IMR-90 (cell line): ENCODE measurements at regions not wholly inside any gene's neighbourhood (a gene's known extent, or its start where the extent isn't known, plus 50 kb on each side); places are given as distances from the start of the nearest gene placed in this dataset.

Experiments used
- ATAC-seq: fragments of 200-7000 bp; cut with Tn5 transposase; 2 replicates; pipeline ENCODE4 v1.9.1; 2020; ENCODE audit warnings: low read depth, mild to moderate bottlenecking, moderate library complexity
- BruUV-seq: library from RNA; stranded (reverse); fragments of 400-500 nt; replicated peaks from 2 replicates; lab custom pipeline; 2021; lab: Mats Ljungman, UMichigan
- CTCF ChIA-PET: fragments of 300-600 bp; formaldehyde crosslinking; extraction: SDS; loops from one replicate; lab custom pipeline; 2021; ENCODE audit warnings: antibody characterized with exemption; lab: Yijun Ruan, JAX
- POLR2A ChIA-PET: fragments of 300-600 bp; sonication (Branson Sonifier 250); formaldehyde crosslinking; loops from one replicate; lab custom pipeline; 2022; ENCODE audit warnings: antibody characterized with exemption; ENCODE audit not compliant: unreplicated experiment; lab: Charles Lee
- DNase-seq: peaks from one replicate; pipeline ENCODE4 v3.0.0; 2013
- H2AFZ ChIP-seq: replicated peaks from 2 replicates; pipeline ENCODE3; 2013; ENCODE audit warnings: low read length, mild to moderate bottlenecking; ENCODE audit not compliant: poor library complexity
- H2AK5ac ChIP-seq: 2 replicates; pipeline ENCODE4 v1.6.1; 2013; ENCODE audit warnings: low read depth, low read length, inconsistent platforms
- H2AK9ac ChIP-seq: replicated peaks from 2 replicates; pipeline ENCODE3; 2013; ENCODE audit warnings: mild to moderate bottlenecking, low read depth, low read length, moderate library complexity; ENCODE audit not compliant: poor library complexity
- H2BK120ac ChIP-seq: 2 replicates; pipeline ENCODE4 v1.6.1; 2013; ENCODE audit warnings: low read depth, low read length, inconsistent platforms
- H2BK15ac ChIP-seq: 3 replicates; pipeline ENCODE4 v1.6.1; 2013; ENCODE audit warnings: low read depth, low read length, inconsistent platforms
- H2BK20ac ChIP-seq: 2 replicates; pipeline ENCODE4 v1.6.1; 2013; ENCODE audit warnings: low read depth, mild to moderate bottlenecking, inconsistent platforms, low read length, moderate library complexity
- H2BK5ac ChIP-seq: 2 replicates; pipeline ENCODE4 v1.6.1; 2013; ENCODE audit warnings: mild to moderate bottlenecking, low read depth, low read length, inconsistent platforms; ENCODE audit not compliant: poor library complexity, severe bottlenecking
- H3K14ac ChIP-seq: replicated peaks from 2 replicates; pipeline ENCODE4 v1.6.1; 2013; ENCODE audit warnings: low read depth, low read length, inconsistent platforms
- H3K18ac ChIP-seq: 2 replicates; pipeline ENCODE4 v1.6.1; 2013; ENCODE audit warnings: low read depth, low read length, control low read depth
- H3K23ac ChIP-seq: 2 replicates; pipeline ENCODE4 v1.6.1; 2013; ENCODE audit warnings: low read depth, low read length, inconsistent platforms
- H3K27ac ChIP-seq: 2 replicates; pipeline ENCODE4 v1.5.1; 2013; ENCODE audit warnings: mild to moderate bottlenecking, control low read depth, low read length; ENCODE audit not compliant: insufficient read depth
- H3K27me3 ChIP-seq: 2 replicates; pipeline ENCODE4 v1.6.1; 2013; ENCODE audit warnings: low read length; ENCODE audit not compliant: control insufficient read depth, insufficient read depth
- H3K36me3 ChIP-seq: 2 replicates; pipeline ENCODE4 v1.6.1; 2013; ENCODE audit warnings: low read length, mixed read lengths; ENCODE audit not compliant: control insufficient read depth, insufficient read depth
- H3K4ac ChIP-seq: 2 replicates; pipeline ENCODE4 v1.6.1; 2013; ENCODE audit warnings: low read depth, low read length, inconsistent platforms
- H3K4me1 ChIP-seq: 2 replicates; pipeline ENCODE4 v1.6.1; 2013; ENCODE audit warnings: low read length, mixed read lengths; ENCODE audit not compliant: control insufficient read depth, insufficient read depth
- H3K4me2 ChIP-seq: 2 replicates; pipeline ENCODE4 v1.6.1; 2013; ENCODE audit warnings: low read depth, mild to moderate bottlenecking, control low read depth, low read length, moderate library complexity
- H3K4me3 ChIP-seq: 2 replicates; pipeline ENCODE4 v1.5.1; 2013; ENCODE audit warnings: low read depth, mild to moderate bottlenecking, control low read depth, low read length, moderate library complexity; ENCODE audit not compliant: insufficient read depth
- H3K56ac ChIP-seq: 2 replicates; pipeline ENCODE4 v1.6.1; 2013; ENCODE audit warnings: low read length, inconsistent platforms; ENCODE audit not compliant: insufficient read depth; ENCODE audit errors: extremely low read depth
- H3K79me1 ChIP-seq, 2 experiments: 2 replicates each; pipeline ENCODE4 v1.6.1; 2013; ENCODE audit warnings: low read length in 2 of 2, inconsistent platforms in 1 of 2, low read depth in 1 of 2
- H3K9ac ChIP-seq: 2 replicates; pipeline ENCODE4 v1.6.1; 2013; ENCODE audit warnings: low read depth, low read length, control low read depth
- H3K9me1 ChIP-seq: 2 replicates; pipeline ENCODE4 v1.6.1; 2013; ENCODE audit warnings: low read length, inconsistent platforms; ENCODE audit not compliant: insufficient read depth
- H3K9me3 ChIP-seq: 2 replicates; pipeline ENCODE4 v1.6.1; 2013; ENCODE audit warnings: low read length; ENCODE audit not compliant: control insufficient read depth, insufficient read depth
- H4K20me1 ChIP-seq: 2 replicates; pipeline ENCODE4 v1.6.1; 2013; ENCODE audit warnings: low read length, inconsistent platforms; ENCODE audit not compliant: insufficient read depth
- H4K5ac ChIP-seq: 2 replicates; pipeline ENCODE4 v1.6.1; 2013; ENCODE audit warnings: mild to moderate bottlenecking, low read depth, low read length, control low read depth
- H4K8ac ChIP-seq, 2 experiments: 2 replicates each; pipeline ENCODE4 v1.6.1; 2013; ENCODE audit warnings: low read depth in 2 of 2, low read length in 2 of 2, control low read depth in 1 of 2, inconsistent platforms in 1 of 2
- H4K91ac ChIP-seq: 2 replicates; pipeline ENCODE4 v1.6.1; 2013; ENCODE audit warnings: low read depth, low read length, inconsistent platforms; ENCODE audit not compliant: insufficient read depth
- BHLHE40 ChIP-seq: fragments of 150-350 bp; IDR thresholded peaks from 2 replicates; pipeline ENCODE4 v1.6.1; 2016; ENCODE audit warnings: mild to moderate bottlenecking, low read depth, low read length
- CHD1 ChIP-seq: IDR thresholded peaks from 2 replicates; pipeline ENCODE4 v1.6.1; 2012; ENCODE audit warnings: low read depth, low read length, improper control_type of control experiment
- MAZ ChIP-seq: IDR thresholded peaks from 2 replicates; pipeline ENCODE4 v1.6.1; 2012; ENCODE audit warnings: low read depth, mild to moderate bottlenecking, low read length, improper control_type of control experiment, moderate library complexity, borderline replicate concordance
- MXI1 ChIP-seq: IDR thresholded peaks from 2 replicates; pipeline ENCODE4 v1.6.1; 2012; ENCODE audit warnings: low read depth, mild to moderate bottlenecking, low read length, moderate library complexity, borderline replicate concordance
- NFE2L2 ChIP-seq: fragments of 150-350 bp; IDR thresholded peaks from 2 replicates; pipeline ENCODE4 v1.6.1; 2016; ENCODE audit warnings: low read depth, mild to moderate bottlenecking, low read length
- RAD21 ChIP-seq: IDR thresholded peaks from 2 replicates; pipeline ENCODE4 v1.6.1; 2012; ENCODE audit warnings: low read length, improper control_type of control experiment
- SMC3 ChIP-seq: fragments of 150-350 bp; IDR thresholded peaks from 2 replicates; pipeline ENCODE4 v1.6.1; 2016; ENCODE audit warnings: low read depth, mild to moderate bottlenecking, antibody characterized with exemption, low read length, moderate library complexity
- WGBS, 2 experiments: methylation state at CpG; one replicate each; pipeline versions ENCODE4 v1.1.5 to v1.1.7; 2013; ENCODE audit warnings: missing lambda C conversion rate in 2 of 2; ENCODE audit not compliant: insufficient read length in 1 of 2; ENCODE audit errors: extremely low coverage in 2 of 2; 5-methylcytosine and 5-hydroxymethylcytosine counted together
- dilution Hi-C: fragments of 300-500 bp; cut with HindIII; formaldehyde crosslinking; loops from one replicate; pipeline ENCODE4 v1.14.3; 2018; ENCODE audit warnings: low sequenced_read_pairs; ENCODE audit not compliant: unreplicated experiment
- in situ Hi-C: fragments of 300-500 bp; cut with MboI; formaldehyde crosslinking; loops from 3 replicates; pipeline ENCODE4 v1.14.3; 2019; ENCODE audit warnings: low sequenced_read_pairs, inconsistent platforms, mixed read lengths
- intact Hi-C: fragments of 100-400 bp; cut with micrococcal nuclease; formaldehyde crosslinking; loops from 2 replicates; pipeline ENCODE4 v1.10.0; 2022

DNA sequence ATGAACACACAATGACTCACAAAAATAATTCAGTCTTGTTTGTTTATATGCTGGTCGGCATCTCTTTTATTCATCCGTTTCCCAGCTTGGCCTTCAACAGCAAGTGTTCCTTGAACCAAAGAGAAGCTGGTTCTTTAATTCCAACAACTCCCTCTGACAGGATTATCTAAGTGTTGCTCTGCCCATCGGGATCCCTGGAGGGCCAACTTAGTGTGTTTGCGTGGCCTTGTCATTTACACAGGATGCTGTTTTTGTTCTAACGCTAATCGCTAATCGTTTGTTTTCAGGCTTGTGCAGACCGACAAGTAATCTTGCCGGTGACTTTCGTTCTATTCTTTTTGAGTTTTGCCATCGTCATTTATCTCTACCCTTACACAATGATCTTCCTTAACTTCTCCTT is 267.4 kb upstream of the EXOC2 start:
- H3K56ac ChIP-seq, result no peak overlapping the region
- ChIA-PET CTCF (interaction anchor here (0.5 to 2.4 kb wide), 3 partner anchors 11 to 253 kb away, joined by 3 to 7 read pairs (median 3); no protein-coding TSS in a partner anchor), POLR2A (no interaction called here)
- no peak overlapping the region for H3K9ac ChIP-seq
- no peaks in the 10 kb centered on the region for H3K36me3 ChIP-seq
- dilution Hi-C loops, result no loop called here
- no peak overlapping the region for H4K91ac ChIP-seq
- H2AK5ac ChIP-seq, result no peak overlapping the region
- no peak overlapping the region for H3K23ac ChIP-seq
- no peak overlapping the region for H2BK5ac ChIP-seq
- H3K4me3 ChIP-seq, result no peak overlapping the region
- DNase-seq (peak; percentile 6), ATAC-seq (no peak)
- no peak overlapping the region for H3K4me2 ChIP-seq
- H4K8ac ChIP-seq, result no peak overlapping the region
- no peak overlapping the region for H2AFZ ChIP-seq
- H3K27ac ChIP-seq, result no peak overlapping the region
- WGBS, 2 experiments, result 30% methylated on average over 2 of the region's 11 CpGs; no CpG with 5 or more reads in 1 of the 2 experiments
- H3K9me3 ChIP-seq, result no peaks in the 10 kb centered on the region
- no peaks in the 10 kb centered on the region; the same call in 1 of the 2 replicates for H3K27me3 ChIP-seq
- no peak overlapping the region for H4K5ac ChIP-seq
- no peaks in the 10 kb centered on the region; the same call in 1 of the 2 replicates for H3K9me1 ChIP-seq
- H3K14ac ChIP-seq, result no peak overlapping the region
- no peak overlapping the region for H2AK9ac ChIP-seq
- no peak for TF ChIP-seq CHD1
- TF ChIP-seq RAD21, result no peak
- TF ChIP-seq SMC3, result no peak
- TF ChIP-seq MXI1, result no peak
- TF ChIP-seq BHLHE40, result no peak
- no peak for TF ChIP-seq MAZ
- no peak for TF ChIP-seq NFE2L2
- H2BK120ac ChIP-seq, result no peak overlapping the region
- no peak overlapping the region for H3K4ac ChIP-seq
- no peaks in the 10 kb centered on the region for H3K79me1 ChIP-seq
- no peak overlapping the region for H3K18ac ChIP-seq
- intact Hi-C loops, result no loop called here
- in situ Hi-C loops, result no loop called here
- no peak overlapping the region for H2BK20ac ChIP-seq
- H3K4me1 ChIP-seq, result no peaks in the 10 kb centered on the region
- H2BK15ac ChIP-seq, result no peak overlapping the region
- no TSS peak for BruUV-seq
- H4K20me1 ChIP-seq, result no peaks in the 10 kb centered on the region
